ENCODE measurements at regions not wholly inside any gene's neighbourhood (a gene's known extent, or its start where the extent isn't known, plus 50 kb on each side); places are given as distances from the start of the nearest gene placed in this dataset.

- no peaks in the 10 kb centered on the region for H3K79me2 ChIP-seq
- H3K4me3 ChIP-seq (ENCODE audit: low read depth, low read length) = no peak overlapping the region
- no peak overlapping the region for H3K27ac ChIP-seq
- H3K9me3 ChIP-seq (ENCODE audit: control insufficient read depth, low read length) = no peaks in the 10 kb centered on the region
- no peaks in the 10 kb centered on the region for H3K36me3 ChIP-seq (ENCODE audit: control insufficient read depth, insufficient read depth, low read length)
- H3K9ac ChIP-seq = no peak overlapping the region
- no peak for TF ChIP-seq CTCF (IDR thresholded peaks at IDR 0.05)
- H3K27me3 ChIP-seq (ENCODE audit: control insufficient read depth, insufficient read depth, low read length) = no peaks in the 10 kb centered on the region
- no peak overlapping the region for H2AFZ ChIP-seq
- no peaks in the 10 kb centered on the region for H3K4me1 ChIP-seq
- no peak overlapping the region for H3K4me2 ChIP-seq (ENCODE audit: low read length)
These were observed 668.1 kb downstream of the SLITRK5 start for GRCh38 chr13:88339271-88339741.

GRCh38 chr13:88345171-88345847 lies 674.1 kb downstream of the SLITRK5 start:
- Histone ChIP-seq H3K79me2 (no peaks in the 10 kb centered on the region), H3K9me3 (ENCODE audit: control insufficient read depth, low read length) (no peaks in the 10 kb centered on the region), H3K4me3 (ENCODE audit: low read depth, low read length) (no peak overlapping the region), H3K9ac (no peak overlapping the region), H3K27ac (no peak overlapping the region), H3K27me3 (ENCODE audit: control insufficient read depth, insufficient read depth, low read length) (no peaks in the 10 kb centered on the region), H3K4me1 (no peaks in the 10 kb centered on the region), H3K4me2 (ENCODE audit: low read length) (no peak overlapping the region), H2AFZ (no peak overlapping the region), H3K36me3 (ENCODE audit: control insufficient read depth, insufficient read depth, low read length) (no peaks in the 10 kb centered on the region)
- TF ChIP-seq CTCF (IDR thresholded peaks at IDR 0.05) = no peak

- Histone ChIP-seq H3K27me3 (ENCODE audit: control insufficient read depth, insufficient read depth, low read length) (no peaks in the 10 kb centered on the region), H3K9ac (no peak overlapping the region), H3K27ac (no peak overlapping the region)
These were observed 689.6 kb downstream of the SLITRK5 start for GRCh38 chr13:88360761-88361160.

GRCh38 chr13:88369866-88370265 lies 698.7 kb downstream of the SLITRK5 start:
- H3K36me3 ChIP-seq (ENCODE audit: control insufficient read depth, insufficient read depth, low read length) = no peaks in the 10 kb centered on the region
- no peak overlapping the region for H3K9ac ChIP-seq
- no peaks in the 10 kb centered on the region for H3K79me2 ChIP-seq
- no peaks in the 10 kb centered on the region for H3K9me3 ChIP-seq (ENCODE audit: control insufficient read depth, low read length)
- no peak overlapping the region for H3K27ac ChIP-seq
- no peak overlapping the region for H3K4me2 ChIP-seq (ENCODE audit: low read length)
- H3K4me3 ChIP-seq (ENCODE audit: low read depth, low read length) = no peak overlapping the region
- H3K27me3 ChIP-seq (ENCODE audit: control insufficient read depth, insufficient read depth, low read length) = no peaks in the 10 kb centered on the region
- no peak for TF ChIP-seq CTCF (IDR thresholded peaks at IDR 0.05)
- H3K4me1 ChIP-seq = no peaks in the 10 kb centered on the region
- H2AFZ ChIP-seq = no peak overlapping the region

More at GRCh38 chr13:88360761-88361160, 689.6 kb downstream of the SLITRK5 start:
- Histone ChIP-seq H3K79me2 (no peaks in the 10 kb centered on the region), H3K4me3 (ENCODE audit: low read depth, low read length) (no peak overlapping the region), H3K36me3 (ENCODE audit: control insufficient read depth, insufficient read depth, low read length) (no peaks in the 10 kb centered on the region), H3K4me2 (ENCODE audit: low read length) (no peak overlapping the region), H3K9me3 (ENCODE audit: control insufficient read depth, low read length) (no peaks in the 10 kb centered on the region), H2AFZ (no peak overlapping the region), H3K4me1 (no peaks in the 10 kb centered on the region)
- no peak for TF ChIP-seq CTCF (IDR thresholded peaks at IDR 0.05)

Data from parathyroid adenoma (tissue), 2 donors.